H1 (cell line): ENCODE measurements at regions not wholly inside any gene's neighbourhood (a gene's known extent, or its start where the extent isn't known, plus 50 kb on each side); places are given as distances from the start of the nearest gene placed in this dataset.

Experiments
- CTCF ChIA-PET: fragments of 300-600 bp; sonication (Branson Sonifier 250); formaldehyde crosslinking; loops from one replicate; lab custom pipeline; 2021; ENCODE audit not compliant: partially characterized antibody; lab: Charles Lee
- POLR2A ChIA-PET: fragments of 300-600 bp; sonication (Branson Sonifier 250); formaldehyde crosslinking; loops from one replicate; lab custom pipeline; 2021; ENCODE audit warnings: inconsistent platforms; ENCODE audit not compliant: partially characterized antibody; lab: Charles Lee
- DNase-seq, 2 experiments: peaks; one replicate each; pipeline versions ENCODE4 v3.0.0 to v3.0.0-alpha.2; 2010 to 2022; ENCODE audit warnings: low spot score in 2 of 2, low read depth in 1 of 2, mixed read lengths in 1 of 2
- FAIRE-seq: peaks from 2 replicates; lab custom pipeline; 2011; peaks lifted over from hg19 to GRCh38; lab: Jason Lieb, UNC
- H2AFZ ChIP-seq: 2 replicates; pipeline ENCODE4 v1.8.1; 2012; ENCODE audit warnings: low read length, inconsistent platforms
- H2AK5ac ChIP-seq: 2 replicates; pipeline ENCODE4 v1.6.1; 2013; ENCODE audit warnings: low read depth, low read length
- H2BK120ac ChIP-seq: replicated peaks from 2 replicates; pipeline ENCODE3; 2013; ENCODE audit warnings: low read depth, low read length, inconsistent platforms
- H2BK12ac ChIP-seq: 2 replicates; pipeline ENCODE4 v1.6.1; 2013; ENCODE audit warnings: low read depth, low read length
- H2BK15ac ChIP-seq: 2 replicates; pipeline ENCODE4 v1.6.1; 2013; ENCODE audit warnings: low read length
- H2BK20ac ChIP-seq: 2 replicates; pipeline ENCODE4 v1.6.1; 2013; ENCODE audit warnings: low read length
- H2BK5ac ChIP-seq: 2 replicates; pipeline ENCODE4 v1.6.1; 2013; ENCODE audit warnings: low read depth, low read length
- H3K14ac ChIP-seq: 2 replicates; pipeline ENCODE4 v1.6.1; 2013; ENCODE audit warnings: inconsistent platforms; ENCODE audit not compliant: insufficient read length
- H3K18ac ChIP-seq: 2 replicates; pipeline ENCODE4 v1.6.1; 2013; ENCODE audit warnings: low read length; ENCODE audit errors: extremely low read depth
- H3K23ac ChIP-seq: 2 replicates; pipeline ENCODE4 v1.6.1; 2013; ENCODE audit warnings: inconsistent platforms; ENCODE audit not compliant: insufficient read length
- H3K23me2 ChIP-seq: 2 replicates; pipeline ENCODE4 v1.6.1; 2013; ENCODE audit warnings: low read depth, low read length
- H3K27ac ChIP-seq: 2 replicates; pipeline ENCODE4 v1.6.1; 2011; ENCODE audit warnings: low read depth, low read length, inconsistent platforms
- H3K27me3 ChIP-seq, 4 experiments: replicated peaks in 1 of 4; 1 replicate in 1 of 4; 2 replicates in 3 of 4; pipeline versions ENCODE4 v1.6.1 to v1.8.1; 2011 to 2013; ENCODE audit warnings: low read length in 3 of 4, mild to moderate bottlenecking in 3 of 4, inconsistent platforms in 2 of 4, mixed read lengths in 2 of 4, moderate library complexity in 1 of 4; ENCODE audit not compliant: control insufficient read depth in 3 of 4, insufficient read depth in 3 of 4; ENCODE audit errors: extremely low read depth in 1 of 4
- H3K36me3 ChIP-seq, 4 experiments: 2 replicates each; pipeline versions ENCODE4 v1.6.1 to v1.8.1; 2011 to 2013; ENCODE audit warnings: mild to moderate bottlenecking in 4 of 4, low read length in 3 of 4, moderate library complexity in 2 of 4, control low read depth in 1 of 4, inconsistent platforms in 1 of 4; ENCODE audit not compliant: insufficient read depth in 4 of 4, control insufficient read depth in 2 of 4
- H3K4ac ChIP-seq: replicated peaks from 2 replicates; pipeline ENCODE3; 2013; ENCODE audit warnings: low read length, low read depth, mixed read lengths, inconsistent platforms; ENCODE audit not compliant: insufficient read length
- H3K4me1 ChIP-seq, 4 experiments: replicated peaks in 1 of 4; 1 replicate in 1 of 4; 2 replicates in 3 of 4; pipeline versions ENCODE4 v1.6.1 to v1.8.1; 2011 to 2013; ENCODE audit warnings: low read length in 3 of 4, inconsistent platforms in 2 of 4, mixed read lengths in 1 of 4; ENCODE audit not compliant: insufficient read depth in 4 of 4, control insufficient read depth in 3 of 4
- H3K4me2 ChIP-seq, 2 experiments: 2 replicates each; pipeline versions ENCODE4 v1.6.1 to v1.8.1; 2011 to 2013; ENCODE audit warnings: low read depth in 2 of 2, low read length in 2 of 2, control low read depth in 1 of 2, inconsistent platforms in 1 of 2, mild to moderate bottlenecking in 1 of 2; ENCODE audit not compliant: insufficient read depth in 1 of 2
- H3K4me3 ChIP-seq, 4 experiments: fragments of 200-600, 300-600 bp in 1 of 4; sonication (generic), shearing (Covaris generic), sonication (Bioruptor Twin) in 1 of 4; 2 replicates each; pipeline versions ENCODE4 v1.5.1 to v1.8.1; 2011 to 2016; ENCODE audit warnings: low read length in 4 of 4, low read depth in 3 of 4, control low read depth in 2 of 4, inconsistent platforms in 2 of 4, mild to moderate bottlenecking in 2 of 4, mixed read lengths in 1 of 4, moderate library complexity in 1 of 4; ENCODE audit not compliant: insufficient read depth in 2 of 4; ENCODE audit errors: extremely low read depth in 1 of 4
- H3K56ac ChIP-seq: replicated peaks from 2 replicates; pipeline ENCODE3; 2013; ENCODE audit warnings: low read depth, mild to moderate bottlenecking, mixed read lengths, low read length, inconsistent platforms; ENCODE audit not compliant: insufficient read length
- H3K79me1 ChIP-seq: 2 replicates; pipeline ENCODE4 v1.6.1; 2013; ENCODE audit warnings: low read depth, low read length, control low read depth
- H3K79me2 ChIP-seq, 2 experiments: 2 replicates each; pipeline versions ENCODE4 v1.6.1 to v1.8.1; 2012 to 2013; ENCODE audit warnings: low read length in 2 of 2, mild to moderate bottlenecking in 2 of 2, inconsistent platforms in 1 of 2; ENCODE audit not compliant: insufficient read depth in 2 of 2, control insufficient read depth in 1 of 2
- H3K9ac ChIP-seq, 4 experiments: replicated peaks in 1 of 4; 1 replicate in 1 of 4; 2 replicates in 3 of 4; pipeline versions ENCODE4 v1.6.1 to v1.8.1; 2011 to 2013; ENCODE audit warnings: low read depth in 3 of 4, low read length in 3 of 4, control low read depth in 2 of 4, mild to moderate bottlenecking in 2 of 4, moderate library complexity in 2 of 4, inconsistent platforms in 1 of 4; ENCODE audit errors: extremely low read depth in 1 of 4
- H3K9me3 ChIP-seq, 2 experiments: 2 replicates each; pipeline versions ENCODE4 v1.6.1 to v1.8.1; 2012 to 2013; ENCODE audit warnings: mild to moderate bottlenecking in 2 of 2, moderate library complexity in 2 of 2, control low read depth in 1 of 2, inconsistent platforms in 1 of 2, low read depth in 1 of 2, low read length in 1 of 2, mixed read lengths in 1 of 2; ENCODE audit not compliant: insufficient read depth in 2 of 2
- H4K20me1 ChIP-seq, 2 experiments: replicated peaks in 1 of 2; 2 replicates each; pipeline versions ENCODE3 to v1.8.1; 2011 to 2013; ENCODE audit warnings: inconsistent platforms in 2 of 2, low read length in 2 of 2, mild to moderate bottlenecking in 1 of 2; ENCODE audit not compliant: insufficient read depth in 2 of 2, control insufficient read depth in 1 of 2
- H4K5ac ChIP-seq: 2 replicates; pipeline ENCODE4 v1.6.1; 2013; ENCODE audit warnings: low read length, low read depth, mixed read lengths, inconsistent platforms; ENCODE audit not compliant: insufficient read length
- H4K8ac ChIP-seq: 2 replicates; pipeline ENCODE4 v1.8.0; 2013; ENCODE audit warnings: mild to moderate bottlenecking, moderate library complexity, low read length, inconsistent platforms; ENCODE audit not compliant: insufficient read depth; ENCODE audit errors: extremely low read depth
- H4K91ac ChIP-seq: replicated peaks from 2 replicates; pipeline ENCODE3; 2013; ENCODE audit warnings: low read length, mixed read lengths, inconsistent platforms; ENCODE audit not compliant: insufficient read length
- BCL11A ChIP-seq, 2 experiments: IDR thresholded peaks; one replicate each; pipeline ENCODE4 v1.6.1; 2011; ENCODE audit warnings: low read depth in 2 of 2, low read length in 2 of 2, mild to moderate bottlenecking in 2 of 2
- CBX5 ChIP-seq: fragments of 300-800, 300-1000 bp; sonication (generic); IDR thresholded peaks from 2 replicates; pipeline ENCODE4 v1.7.1; 2016; ENCODE audit warnings: antibody characterized with exemption, low read length, low read depth
- HDAC6 ChIP-seq: IDR thresholded peaks from one replicate; pipeline ENCODE4 v1.7.1; 2012; ENCODE audit warnings: low read depth, mild to moderate bottlenecking, inconsistent platforms, low read length, moderate library complexity
- POLR2AphosphoS5 ChIP-seq: IDR thresholded peaks from 2 replicates; pipeline ENCODE4 v1.6.1; 2011; ENCODE audit warnings: low read depth, low read length
- POU5F1 ChIP-seq: IDR thresholded peaks from 2 replicates; pipeline ENCODE4 v1.6.1; 2011; ENCODE audit warnings: low read depth, mild to moderate bottlenecking, low read length, moderate library complexity
- WGBS, 2 experiments: shearing (Covaris generic) in 1 of 2; methylation state at CpG; one replicate each; pipeline versions ENCODE4 v1.1.6 to v1.1.7; 2013 to 2015; ENCODE audit warnings: low lambda C conversion rate in 2 of 2, mixed read lengths in 2 of 2, inconsistent platforms in 1 of 2, low coverage in 1 of 2, missing lambda C conversion rate in 1 of 2; ENCODE audit not compliant: insufficient replicate concordance in 2 of 2, insufficient coverage in 1 of 2, insufficient read length in 1 of 2; ENCODE audit errors: extremely low coverage in 1 of 2, missing lambda C conversion rate in 1 of 2; 5-methylcytosine and 5-hydroxymethylcytosine counted together

- Histone ChIP-seq H3K9me3 (no peaks in the 10 kb centered on the region), H2AK5ac (no peak overlapping the region), H3K9ac (no peak overlapping the region), H4K20me1 (no peaks in the 10 kb centered on the region)
- TF ChIP-seq POLR2AphosphoS5 (no peak), POU5F1 (no peak), CBX5 (no peak), HDAC6 (no peak), BCL11A (IDR thresholded peaks at IDR 0.05; ENCODE audit: low read depth in 2 of 2, low read length in 2 of 2) (no peak)
- TF ChIP-seq, all 59 proteins: peak for 0
- CTCF ChIA-PET, result no interaction called here
- FAIRE-seq, result no peak
- no peak for DNase-seq
- Histone ChIP-seq H2BK5ac (no peak overlapping the region), H3K79me1 (no peaks in the 10 kb centered on the region), H2AFZ (no peak overlapping the region), H3K27me3 (no peaks in the 10 kb centered on the region), H2BK120ac (no peak overlapping the region), H3K23me2 (no peaks in the 10 kb centered on the region), H3K23ac (no peak overlapping the region), H4K91ac (no peak overlapping the region), H3K36me3 (no peaks in the 10 kb centered on the region; a peak in 1 of 8 replicates), H3K4me2 (no peak overlapping the region), H4K8ac (no peak overlapping the region), H2BK20ac (no peak overlapping the region), H3K18ac (no peak overlapping the region), H3K4ac (no peak overlapping the region), H3K27ac (no peak overlapping the region), H3K4me3 (no peak overlapping the region), H3K79me2 (no peaks in the 10 kb centered on the region), H2BK15ac (no peak overlapping the region), H3K4me1 (no peaks in the 10 kb centered on the region), H4K5ac (no peak overlapping the region), H3K56ac (no peak overlapping the region), H3K14ac (no peak overlapping the region), H2BK12ac (no peak overlapping the region)
- POLR2A ChIA-PET, result no interaction called here
- WGBS, 2 experiments, result 83% methylated on average over 1 of the region's 1 CpG; no CpG with 5 or more reads in 1 of the 2 experiments
Measured at GRCh38 chr21:35220301-35220700, 171.2 kb upstream of the RUNX1 start.
